ENCODE measurements at regions not wholly inside any gene's neighbourhood (a gene's known extent, or its start where the extent isn't known, plus 50 kb on each side); places are given as distances from the start of the nearest gene placed in this dataset.

DNA sequence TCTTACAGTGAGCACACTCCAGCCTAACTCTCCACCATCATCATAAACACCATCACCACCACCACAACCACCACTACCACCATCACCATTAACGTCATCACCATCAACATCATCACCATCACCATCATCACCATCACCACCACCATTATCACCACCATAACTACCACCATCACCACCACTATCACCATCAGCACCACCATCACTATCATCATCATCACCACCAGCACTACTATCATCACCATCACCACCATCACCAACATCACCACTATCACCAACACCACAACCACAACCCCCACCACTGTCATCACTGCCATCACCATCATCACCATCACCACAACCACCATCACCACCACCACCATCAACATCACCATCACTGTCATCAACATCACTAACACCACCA, 279.0 kb upstream of the TCERG1L start:
- no peak overlapping the region for H3K4me3 ChIP-seq
- no peak overlapping the region for H2AFZ ChIP-seq (ENCODE audit: control insufficient read depth, low read depth, low read length)
- no peaks in the 10 kb centered on the region for H3K79me2 ChIP-seq (ENCODE audit: control insufficient read depth, insufficient read depth, low read length)
- in situ Hi-C loops (cut with MboI) (no loop called here), intact Hi-C loops (cut with micrococcal nuclease; ENCODE audit: unreplicated experiment) (no loop called here)
- BruUV-seq (replicated peaks), result no TSS peak
- H3K36me3 ChIP-seq (ENCODE audit: control insufficient read depth in 2 of 2, insufficient read depth in 2 of 2, low read length in 1 of 2), result no peaks in the 10 kb centered on the region
- WGBS (ENCODE audit: insufficient coverage, insufficient replicate concordance, low lambda C conversion rate, missing lambda C conversion rate), result 0% methylated on average over 1 of the region's 1 CpG
- TF ChIP-seq, protein P1, sequence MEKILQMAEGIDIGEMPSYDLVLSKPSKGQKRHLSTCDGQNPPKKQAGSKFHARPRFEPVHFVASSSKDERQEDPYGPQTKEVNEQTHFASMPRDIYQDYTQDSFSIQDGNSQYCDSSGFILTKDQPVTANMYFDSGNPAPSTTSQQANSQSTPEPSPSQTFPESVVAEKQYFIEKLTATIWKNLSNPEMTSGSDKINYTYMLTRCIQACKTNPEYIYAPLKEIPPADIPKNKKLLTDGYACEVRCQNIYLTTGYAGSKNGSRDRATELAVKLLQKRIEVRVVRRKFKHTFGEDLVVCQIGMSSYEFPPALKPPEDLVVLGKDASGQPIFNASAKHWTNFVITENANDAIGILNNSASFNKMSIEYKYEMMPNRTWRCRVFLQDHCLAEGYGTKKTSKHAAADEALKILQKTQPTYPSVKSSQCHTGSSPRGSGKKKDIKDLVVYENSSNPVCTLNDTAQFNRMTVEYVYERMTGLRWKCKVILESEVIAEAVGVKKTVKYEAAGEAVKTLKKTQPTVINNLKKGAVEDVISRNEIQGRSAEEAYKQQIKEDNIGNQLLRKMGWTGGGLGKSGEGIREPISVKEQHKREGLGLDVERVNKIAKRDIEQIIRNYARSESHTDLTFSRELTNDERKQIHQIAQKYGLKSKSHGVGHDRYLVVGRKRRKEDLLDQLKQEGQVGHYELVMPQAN (conservative IDR thresholded peaks at IDR 0.05), result no peak
- TF ChIP-seq NRF1 (conservative IDR thresholded peaks at IDR 0.05; ENCODE audit: low read depth, low read length) (no peak), ESRRA (IDR thresholded peaks at IDR 0.05; ENCODE audit: low read length) (no peak), ZZZ3 (IDR thresholded peaks at IDR 0.05; ENCODE audit: control insufficient read depth, insufficient read length, low read depth) (no peak), SMC3 (IDR thresholded peaks at IDR 0.05; ENCODE audit: borderline replicate concordance, low read length) (no peak), ATF2 (IDR thresholded peaks at IDR 0.05; ENCODE audit: low read length) (no peak), CBFB (IDR thresholded peaks at IDR 0.05; ENCODE audit: low read depth) (no peak), DPF2 (IDR thresholded peaks at IDR 0.05) (no peak), NR2C2 (IDR thresholded peaks at IDR 0.05; ENCODE audit: borderline replicate concordance, control insufficient read depth, insufficient read length, low read depth) (no peak), JUNB (IDR thresholded peaks at IDR 0.05) (no peak), TCF7 (IDR thresholded peaks at IDR 0.05; ENCODE audit: borderline replicate concordance) (no peak)
- TF ChIP-seq, protein P2, sequence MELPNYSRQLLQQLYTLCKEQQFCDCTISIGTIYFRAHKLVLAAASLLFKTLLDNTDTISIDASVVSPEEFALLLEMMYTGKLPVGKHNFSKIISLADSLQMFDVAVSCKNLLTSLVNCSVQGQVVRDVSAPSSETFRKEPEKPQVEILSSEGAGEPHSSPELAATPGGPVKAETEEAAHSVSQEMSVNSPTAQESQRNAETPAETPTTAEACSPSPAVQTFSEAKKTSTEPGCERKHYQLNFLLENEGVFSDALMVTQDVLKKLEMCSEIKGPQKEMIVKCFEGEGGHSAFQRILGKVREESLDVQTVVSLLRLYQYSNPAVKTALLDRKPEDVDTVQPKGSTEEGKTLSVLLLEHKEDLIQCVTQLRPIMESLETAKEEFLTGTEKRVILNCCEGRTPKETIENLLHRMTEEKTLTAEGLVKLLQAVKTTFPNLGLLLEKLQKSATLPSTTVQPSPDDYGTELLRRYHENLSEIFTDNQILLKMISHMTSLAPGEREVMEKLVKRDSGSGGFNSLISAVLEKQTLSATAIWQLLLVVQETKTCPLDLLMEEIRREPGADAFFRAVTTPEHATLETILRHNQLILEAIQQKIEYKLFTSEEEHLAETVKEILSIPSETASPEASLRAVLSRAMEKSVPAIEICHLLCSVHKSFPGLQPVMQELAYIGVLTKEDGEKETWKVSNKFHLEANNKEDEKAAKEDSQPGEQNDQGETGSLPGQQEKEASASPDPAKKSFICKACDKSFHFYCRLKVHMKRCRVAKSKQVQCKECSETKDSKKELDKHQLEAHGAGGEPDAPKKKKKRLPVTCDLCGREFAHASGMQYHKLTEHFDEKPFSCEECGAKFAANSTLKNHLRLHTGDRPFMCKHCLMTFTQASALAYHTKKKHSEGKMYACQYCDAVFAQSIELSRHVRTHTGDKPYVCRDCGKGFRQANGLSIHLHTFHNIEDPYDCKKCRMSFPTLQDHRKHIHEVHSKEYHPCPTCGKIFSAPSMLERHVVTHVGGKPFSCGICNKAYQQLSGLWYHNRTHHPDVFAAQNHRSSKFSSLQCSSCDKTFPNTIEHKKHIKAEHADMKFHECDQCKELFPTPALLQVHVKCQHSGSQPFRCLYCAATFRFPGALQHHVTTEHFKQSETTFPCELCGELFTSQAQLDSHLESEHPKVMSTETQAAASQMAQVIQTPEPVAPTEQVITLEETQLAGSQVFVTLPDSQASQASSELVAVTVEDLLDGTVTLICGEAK (IDR thresholded peaks at IDR 0.05; ENCODE audit: borderline replicate concordance), result no peak
- no peaks in the 10 kb centered on the region for H3K4me1 ChIP-seq (ENCODE audit: control insufficient read depth, insufficient read depth, low read length)
- POLR2A ChIA-PET, result no interaction called here
- FAIRE-seq, result no peak
- ATAC-seq, result no peak
- RAD21 ChIA-PET (ENCODE audit: unreplicated experiment), result no interaction called here
- H3K27ac ChIP-seq (ENCODE audit: control insufficient read depth, insufficient read depth), result no peak overlapping the region
- H3K27me3 ChIP-seq (replicated peaks in 1 of 2; ENCODE audit: control insufficient read depth in 2 of 2, insufficient read depth in 2 of 2, low read length in 1 of 2), result no peaks in the 10 kb centered on the region
- H3K4me2 ChIP-seq (ENCODE audit: control insufficient read depth, insufficient read depth), result no peak overlapping the region
- no peaks in the 10 kb centered on the region; the same call in 2 of the 3 replicates for H3K9me3 ChIP-seq (replicated peaks; ENCODE audit: control insufficient read depth, insufficient read depth, low read length)
- H3K9ac ChIP-seq (ENCODE audit: control insufficient read depth, insufficient read depth, low read length), result no peak overlapping the region
- SMC1A ChIA-PET (ENCODE audit: uncharacterized antibody, unreplicated experiment), result no interaction called here
- no peaks in the 10 kb centered on the region for H4K20me1 ChIP-seq (ENCODE audit: control insufficient read depth, insufficient read depth)
- CTCF ChIA-PET, result no interaction called here
- DNase-seq (ENCODE audit: low read depth, low spot score), result no peak
